ENCODE measurements at regions not wholly inside any gene's neighbourhood (a gene's known extent, or its start where the extent isn't known, plus 50 kb on each side); places are given as distances from the start of the nearest gene placed in this dataset.

DNA sequence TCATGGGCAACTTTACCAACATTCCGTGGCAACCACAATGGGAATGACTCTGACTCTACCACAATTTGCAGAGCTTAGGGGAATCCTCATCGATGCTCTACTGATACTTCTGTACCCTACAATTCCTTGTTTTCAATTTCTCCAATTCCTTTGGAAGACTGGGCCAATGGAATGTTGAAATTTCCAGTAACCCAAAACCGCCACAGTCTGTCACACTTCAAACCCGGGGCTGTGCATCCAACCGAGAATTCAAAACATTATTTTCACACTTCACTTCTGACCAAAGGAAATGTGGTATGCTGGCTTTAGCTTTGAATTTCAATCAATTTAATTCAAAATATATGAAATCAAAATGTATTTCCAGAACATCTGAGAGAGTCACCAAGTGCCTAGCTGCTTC, 951.4 kb downstream of the VRK1 start:
- ChIA-PET POLR2A (no interaction called here), CTCF (no interaction called here)
- DNase-seq (ENCODE audit: low spot score): no peak
- no peak for TF ChIP-seq ATF1 (CRISPR knock-in tag; IDR thresholded peaks at IDR 0.05)
- TF ChIP-seq MXD4 (CRISPR knock-in tag; IDR thresholded peaks at IDR 0.05; ENCODE audit: borderline replicate concordance): no peak
- TF ChIP-seq SMAD3 (CRISPR knock-in tag; IDR thresholded peaks at IDR 0.05; ENCODE audit: borderline replicate concordance): no peak
- no peak for TF ChIP-seq CBFB (CRISPR knock-in tag; IDR thresholded peaks at IDR 0.05; ENCODE audit: low read depth)
- no peak for TF ChIP-seq GABPB1 (CRISPR knock-in tag; IDR thresholded peaks at IDR 0.05)
- no peak for TF ChIP-seq E2F4 (CRISPR knock-in tag; IDR thresholded peaks at IDR 0.05; ENCODE audit: borderline replicate concordance, low read depth)
- TF ChIP-seq ZNF512 (CRISPR knock-in tag; IDR thresholded peaks at IDR 0.05; ENCODE audit: borderline replicate concordance): no peak
- TF ChIP-seq GRHL2 (CRISPR knock-in tag; IDR thresholded peaks at IDR 0.05; ENCODE audit: insufficient replicate concordance, severe bottlenecking): no peak
- no peak for TF ChIP-seq ZNF532 (CRISPR knock-in tag; IDR thresholded peaks at IDR 0.05; ENCODE audit: borderline replicate concordance)
- TF ChIP-seq CREM (CRISPR knock-in tag; IDR thresholded peaks at IDR 0.05): no peak
- ATAC-seq: no peak
- Mint-ChIP-seq H3K9me3 (peaks cover 8% of the 10 kb centered on the region), H3K4me1 (peaks cover 27% of the 10 kb centered on the region), H3K36me3 (peaks cover 4% of the 10 kb centered on the region; the same call in 1 of the 2 replicates), H3K27ac (no peak overlapping the region), H3K27me3 (ENCODE audit: low read depth) (no peaks in the 10 kb centered on the region; the same call in 1 of the 2 replicates), H3K4me3 (no peak overlapping the region)

GRCh38 chr14:97757491-97757890, 960.3 kb downstream of the VRK1 start:
- Mint-ChIP-seq H3K4me3 (no peak overlapping the region), H3K27ac (no peak overlapping the region), H3K36me3 (no peaks in the 10 kb centered on the region), H3K9me3 (no peaks in the 10 kb centered on the region), H3K27me3 (ENCODE audit: low read depth) (no peaks in the 10 kb centered on the region), H3K4me1 (peaks cover 20% of the 10 kb centered on the region)
- ATAC-seq: peak; percentile 59
- ChIA-PET CTCF (interaction anchor here (0.6 to 1.0 kb wide), 2 partner anchors 221 to 1541 kb away, joined by 3 to 7 read pairs; no protein-coding TSS in a partner anchor), POLR2A (no interaction called here)
- DNase-seq (ENCODE audit: low spot score): no peak
- TF ChIP-seq, protein P1, sequence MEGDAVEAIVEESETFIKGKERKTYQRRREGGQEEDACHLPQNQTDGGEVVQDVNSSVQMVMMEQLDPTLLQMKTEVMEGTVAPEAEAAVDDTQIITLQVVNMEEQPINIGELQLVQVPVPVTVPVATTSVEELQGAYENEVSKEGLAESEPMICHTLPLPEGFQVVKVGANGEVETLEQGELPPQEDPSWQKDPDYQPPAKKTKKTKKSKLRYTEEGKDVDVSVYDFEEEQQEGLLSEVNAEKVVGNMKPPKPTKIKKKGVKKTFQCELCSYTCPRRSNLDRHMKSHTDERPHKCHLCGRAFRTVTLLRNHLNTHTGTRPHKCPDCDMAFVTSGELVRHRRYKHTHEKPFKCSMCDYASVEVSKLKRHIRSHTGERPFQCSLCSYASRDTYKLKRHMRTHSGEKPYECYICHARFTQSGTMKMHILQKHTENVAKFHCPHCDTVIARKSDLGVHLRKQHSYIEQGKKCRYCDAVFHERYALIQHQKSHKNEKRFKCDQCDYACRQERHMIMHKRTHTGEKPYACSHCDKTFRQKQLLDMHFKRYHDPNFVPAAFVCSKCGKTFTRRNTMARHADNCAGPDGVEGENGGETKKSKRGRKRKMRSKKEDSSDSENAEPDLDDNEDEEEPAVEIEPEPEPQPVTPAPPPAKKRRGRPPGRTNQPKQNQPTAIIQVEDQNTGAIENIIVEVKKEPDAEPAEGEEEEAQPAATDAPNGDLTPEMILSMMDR (IDR thresholded peaks at IDR 0.05): no peak
- no peak for TF ChIP-seq NR2C2 (CRISPR knock-in tag; IDR thresholded peaks at IDR 0.05)
- TF ChIP-seq, protein P2, sequence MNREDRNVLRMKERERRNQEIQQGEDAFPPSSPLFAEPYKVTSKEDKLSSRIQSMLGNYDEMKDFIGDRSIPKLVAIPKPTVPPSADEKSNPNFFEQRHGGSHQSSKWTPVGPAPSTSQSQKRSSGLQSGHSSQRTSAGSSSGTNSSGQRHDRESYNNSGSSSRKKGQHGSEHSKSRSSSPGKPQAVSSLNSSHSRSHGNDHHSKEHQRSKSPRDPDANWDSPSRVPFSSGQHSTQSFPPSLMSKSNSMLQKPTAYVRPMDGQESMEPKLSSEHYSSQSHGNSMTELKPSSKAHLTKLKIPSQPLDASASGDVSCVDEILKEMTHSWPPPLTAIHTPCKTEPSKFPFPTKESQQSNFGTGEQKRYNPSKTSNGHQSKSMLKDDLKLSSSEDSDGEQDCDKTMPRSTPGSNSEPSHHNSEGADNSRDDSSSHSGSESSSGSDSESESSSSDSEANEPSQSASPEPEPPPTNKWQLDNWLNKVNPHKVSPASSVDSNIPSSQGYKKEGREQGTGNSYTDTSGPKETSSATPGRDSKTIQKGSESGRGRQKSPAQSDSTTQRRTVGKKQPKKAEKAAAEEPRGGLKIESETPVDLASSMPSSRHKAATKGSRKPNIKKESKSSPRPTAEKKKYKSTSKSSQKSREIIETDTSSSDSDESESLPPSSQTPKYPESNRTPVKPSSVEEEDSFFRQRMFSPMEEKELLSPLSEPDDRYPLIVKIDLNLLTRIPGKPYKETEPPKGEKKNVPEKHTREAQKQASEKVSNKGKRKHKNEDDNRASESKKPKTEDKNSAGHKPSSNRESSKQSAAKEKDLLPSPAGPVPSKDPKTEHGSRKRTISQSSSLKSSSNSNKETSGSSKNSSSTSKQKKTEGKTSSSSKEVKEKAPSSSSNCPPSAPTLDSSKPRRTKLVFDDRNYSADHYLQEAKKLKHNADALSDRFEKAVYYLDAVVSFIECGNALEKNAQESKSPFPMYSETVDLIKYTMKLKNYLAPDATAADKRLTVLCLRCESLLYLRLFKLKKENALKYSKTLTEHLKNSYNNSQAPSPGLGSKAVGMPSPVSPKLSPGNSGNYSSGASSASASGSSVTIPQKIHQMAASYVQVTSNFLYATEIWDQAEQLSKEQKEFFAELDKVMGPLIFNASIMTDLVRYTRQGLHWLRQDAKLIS (CRISPR knock-in tag; IDR thresholded peaks at IDR 0.05; ENCODE audit: borderline replicate concordance): no peak
- TF ChIP-seq ZNF219 (CRISPR knock-in tag; IDR thresholded peaks at IDR 0.05; ENCODE audit: borderline replicate concordance): no peak
- no peak for TF ChIP-seq FOXJ3 (CRISPR knock-in tag; IDR thresholded peaks at IDR 0.05; ENCODE audit: borderline replicate concordance)
- TF ChIP-seq, protein P3, sequence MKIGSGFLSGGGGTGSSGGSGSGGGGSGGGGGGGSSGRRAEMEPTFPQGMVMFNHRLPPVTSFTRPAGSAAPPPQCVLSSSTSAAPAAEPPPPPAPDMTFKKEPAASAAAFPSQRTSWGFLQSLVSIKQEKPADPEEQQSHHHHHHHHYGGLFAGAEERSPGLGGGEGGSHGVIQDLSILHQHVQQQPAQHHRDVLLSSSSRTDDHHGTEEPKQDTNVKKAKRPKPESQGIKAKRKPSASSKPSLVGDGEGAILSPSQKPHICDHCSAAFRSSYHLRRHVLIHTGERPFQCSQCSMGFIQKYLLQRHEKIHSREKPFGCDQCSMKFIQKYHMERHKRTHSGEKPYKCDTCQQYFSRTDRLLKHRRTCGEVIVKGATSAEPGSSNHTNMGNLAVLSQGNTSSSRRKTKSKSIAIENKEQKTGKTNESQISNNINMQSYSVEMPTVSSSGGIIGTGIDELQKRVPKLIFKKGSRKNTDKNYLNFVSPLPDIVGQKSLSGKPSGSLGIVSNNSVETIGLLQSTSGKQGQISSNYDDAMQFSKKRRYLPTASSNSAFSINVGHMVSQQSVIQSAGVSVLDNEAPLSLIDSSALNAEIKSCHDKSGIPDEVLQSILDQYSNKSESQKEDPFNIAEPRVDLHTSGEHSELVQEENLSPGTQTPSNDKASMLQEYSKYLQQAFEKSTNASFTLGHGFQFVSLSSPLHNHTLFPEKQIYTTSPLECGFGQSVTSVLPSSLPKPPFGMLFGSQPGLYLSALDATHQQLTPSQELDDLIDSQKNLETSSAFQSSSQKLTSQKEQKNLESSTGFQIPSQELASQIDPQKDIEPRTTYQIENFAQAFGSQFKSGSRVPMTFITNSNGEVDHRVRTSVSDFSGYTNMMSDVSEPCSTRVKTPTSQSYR (CRISPR knock-in tag; IDR thresholded peaks at IDR 0.05): no peak
- TF ChIP-seq FOXK1 (CRISPR knock-in tag; IDR thresholded peaks at IDR 0.05): no peak
- TF ChIP-seq, protein P4, sequence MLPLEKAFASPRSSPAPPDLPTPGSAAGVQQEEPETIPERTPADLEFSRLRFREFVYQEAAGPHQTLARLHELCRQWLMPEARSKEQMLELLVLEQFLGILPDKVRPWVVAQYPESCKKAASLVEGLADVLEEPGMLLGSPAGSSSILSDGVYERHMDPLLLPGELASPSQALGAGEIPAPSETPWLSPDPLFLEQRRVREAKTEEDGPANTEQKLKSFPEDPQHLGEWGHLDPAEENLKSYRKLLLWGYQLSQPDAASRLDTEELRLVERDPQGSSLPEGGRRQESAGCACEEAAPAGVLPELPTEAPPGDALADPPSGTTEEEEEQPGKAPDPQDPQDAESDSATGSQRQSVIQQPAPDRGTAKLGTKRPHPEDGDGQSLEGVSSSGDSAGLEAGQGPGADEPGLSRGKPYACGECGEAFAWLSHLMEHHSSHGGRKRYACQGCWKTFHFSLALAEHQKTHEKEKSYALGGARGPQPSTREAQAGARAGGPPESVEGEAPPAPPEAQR (CRISPR knock-in tag; IDR thresholded peaks at IDR 0.05): no peak

Data from WTC11 (cell line).